ENCODE measurements at regions not wholly inside any gene's neighbourhood (a gene's known extent, or its start where the extent isn't known, plus 50 kb on each side); places are given as distances from the start of the nearest gene placed in this dataset.

GRCh38 chr2:58950795-58951462 lies 709.8 kb upstream of the FANCL start:
- Mint-ChIP-seq H3K27me3 (ENCODE audit: low read depth) (no peaks in the 10 kb centered on the region), H3K4me1 (ENCODE audit: low read depth) (no peaks in the 10 kb centered on the region), H3K4me3 (no peak overlapping the region), H3K9me3 (ENCODE audit: insufficient read depth) (no peaks in the 10 kb centered on the region), H3K27ac (no peak overlapping the region), H3K36me3 (ENCODE audit: low read depth) (no peaks in the 10 kb centered on the region)
- ChIA-PET POLR2A (no interaction called here), CTCF (no interaction called here)
- DNase-seq: no peak
- no peak for ATAC-seq

- POLR2A ChIA-PET: no interaction called here
- Mint-ChIP-seq H3K27ac (no peak overlapping the region), H3K4me3 (no peak overlapping the region), H3K4me1 (ENCODE audit: low read depth) (no peaks in the 10 kb centered on the region), H3K9me3 (ENCODE audit: insufficient read depth) (no peaks in the 10 kb centered on the region), H3K36me3 (ENCODE audit: low read depth) (no peaks in the 10 kb centered on the region), H3K27me3 (ENCODE audit: low read depth) (no peaks in the 10 kb centered on the region)
- ATAC-seq: no peak
- CTCF ChIA-PET: no interaction called here
- no peak for DNase-seq
Observed at GRCh38 chr2:58939388-58939787, 698.3 kb upstream of the FANCL start.

- DNase-seq: no peak
- no peaks in the 10 kb centered on the region for H3K36me3 Mint-ChIP-seq (ENCODE audit: low read depth)
- H3K4me3 Mint-ChIP-seq: no peak overlapping the region
- H3K4me1 Mint-ChIP-seq (ENCODE audit: low read depth): no peaks in the 10 kb centered on the region
- no peaks in the 10 kb centered on the region for H3K27me3 Mint-ChIP-seq (ENCODE audit: low read depth)
- H3K27ac Mint-ChIP-seq: no peak overlapping the region
- POLR2A ChIA-PET: no interaction called here
- no peak for ATAC-seq
- CTCF ChIA-PET: no interaction called here
- no peaks in the 10 kb centered on the region for H3K9me3 Mint-ChIP-seq (ENCODE audit: insufficient read depth)
Observed at GRCh38 chr2:58938988-58939387, 697.9 kb upstream of the FANCL start.

GRCh38 chr2:58932801-58933200 lies 691.7 kb upstream of the FANCL start:
- H3K27me3 Mint-ChIP-seq (ENCODE audit: low read depth): no peaks in the 10 kb centered on the region
- CTCF ChIA-PET: no interaction called here
- POLR2A ChIA-PET: no interaction called here
- no peaks in the 10 kb centered on the region for H3K36me3 Mint-ChIP-seq (ENCODE audit: low read depth)
- ATAC-seq (no peak), DNase-seq (no peak)
- no peak overlapping the region for H3K27ac Mint-ChIP-seq
- H3K9me3 Mint-ChIP-seq (ENCODE audit: insufficient read depth): no peaks in the 10 kb centered on the region
- H3K4me3 Mint-ChIP-seq: no peak overlapping the region
- H3K4me1 Mint-ChIP-seq (ENCODE audit: low read depth): no peaks in the 10 kb centered on the region

GRCh38 chr2:58930537-58930936 lies 689.4 kb upstream of the FANCL start:
- H3K4me3 Mint-ChIP-seq: no peak overlapping the region
- ATAC-seq: no peak
- DNase-seq: no peak
- H3K27me3 Mint-ChIP-seq (ENCODE audit: low read depth): no peaks in the 10 kb centered on the region
- no peak overlapping the region for H3K27ac Mint-ChIP-seq
- H3K4me1 Mint-ChIP-seq (ENCODE audit: low read depth): no peaks in the 10 kb centered on the region
- ChIA-PET CTCF (no interaction called here), POLR2A (no interaction called here)
- no peaks in the 10 kb centered on the region for H3K9me3 Mint-ChIP-seq (ENCODE audit: insufficient read depth)
- no peaks in the 10 kb centered on the region for H3K36me3 Mint-ChIP-seq (ENCODE audit: low read depth)

GRCh38 chr2:58928973-58929372 lies 687.8 kb upstream of the FANCL start:
- Mint-ChIP-seq H3K36me3 (ENCODE audit: low read depth) (no peaks in the 10 kb centered on the region), H3K4me3 (no peak overlapping the region), H3K9me3 (ENCODE audit: insufficient read depth) (no peaks in the 10 kb centered on the region), H3K4me1 (ENCODE audit: low read depth) (no peaks in the 10 kb centered on the region), H3K27me3 (ENCODE audit: low read depth) (no peaks in the 10 kb centered on the region), H3K27ac (no peak overlapping the region)
- POLR2A ChIA-PET: no interaction called here
- DNase-seq (no peak), ATAC-seq (no peak)
- CTCF ChIA-PET: no interaction called here

GRCh38 chr2:58928391-58928790 lies 687.3 kb upstream of the FANCL start:
- ATAC-seq (no peak), DNase-seq (no peak)
- H3K9me3 Mint-ChIP-seq (ENCODE audit: insufficient read depth): no peaks in the 10 kb centered on the region
- H3K4me3 Mint-ChIP-seq: no peak overlapping the region
- ChIA-PET CTCF (no interaction called here), POLR2A (no interaction called here)
- H3K27ac Mint-ChIP-seq: no peak overlapping the region
- no peaks in the 10 kb centered on the region for H3K4me1 Mint-ChIP-seq (ENCODE audit: low read depth)
- H3K36me3 Mint-ChIP-seq (ENCODE audit: low read depth): no peaks in the 10 kb centered on the region
- H3K27me3 Mint-ChIP-seq (ENCODE audit: low read depth): no peaks in the 10 kb centered on the region

- ATAC-seq (no peak), DNase-seq (no peak)
- Mint-ChIP-seq H3K36me3 (ENCODE audit: low read depth) (no peaks in the 10 kb centered on the region), H3K27me3 (ENCODE audit: low read depth) (no peaks in the 10 kb centered on the region), H3K4me3 (no peak overlapping the region), H3K4me1 (ENCODE audit: low read depth) (no peaks in the 10 kb centered on the region), H3K27ac (no peak overlapping the region), H3K9me3 (ENCODE audit: insufficient read depth) (no peaks in the 10 kb centered on the region)
- ChIA-PET CTCF (no interaction called here), POLR2A (no interaction called here)
Observed at GRCh38 chr2:58926112-58926511, 685.0 kb upstream of the FANCL start.

- CTCF ChIA-PET: no interaction called here
- no peaks in the 10 kb centered on the region for H3K27me3 Mint-ChIP-seq (ENCODE audit: low read depth)
- H3K27ac Mint-ChIP-seq: no peak overlapping the region
- ATAC-seq (no peak), DNase-seq (no peak)
- H3K36me3 Mint-ChIP-seq (ENCODE audit: low read depth): no peaks in the 10 kb centered on the region
- POLR2A ChIA-PET: no interaction called here
- H3K4me1 Mint-ChIP-seq (ENCODE audit: low read depth): no peaks in the 10 kb centered on the region
- H3K4me3 Mint-ChIP-seq: no peak overlapping the region
- no peaks in the 10 kb centered on the region for H3K9me3 Mint-ChIP-seq (ENCODE audit: insufficient read depth)
Observed at GRCh38 chr2:58925676-58926081, 684.6 kb upstream of the FANCL start.

- ChIA-PET POLR2A (no interaction called here), CTCF (no interaction called here)
- Mint-ChIP-seq H3K9me3 (ENCODE audit: insufficient read depth) (no peaks in the 10 kb centered on the region), H3K27ac (no peak overlapping the region), H3K36me3 (ENCODE audit: low read depth) (no peaks in the 10 kb centered on the region), H3K4me1 (ENCODE audit: low read depth) (no peaks in the 10 kb centered on the region), H3K27me3 (ENCODE audit: low read depth) (no peaks in the 10 kb centered on the region), H3K4me3 (no peak overlapping the region)
- no peak for ATAC-seq
- no peak for DNase-seq
Observed at GRCh38 chr2:58923869-58924268, 682.7 kb upstream of the FANCL start.

- no peaks in the 10 kb centered on the region for H3K36me3 Mint-ChIP-seq (ENCODE audit: low read depth)
- ChIA-PET POLR2A (no interaction called here), CTCF (no interaction called here)
- H3K4me1 Mint-ChIP-seq (ENCODE audit: low read depth): no peaks in the 10 kb centered on the region
- H3K27me3 Mint-ChIP-seq (ENCODE audit: low read depth): no peaks in the 10 kb centered on the region
- ATAC-seq (no peak), DNase-seq (no peak)
- no peak overlapping the region for H3K27ac Mint-ChIP-seq
- no peaks in the 10 kb centered on the region for H3K9me3 Mint-ChIP-seq (ENCODE audit: insufficient read depth)
- no peak overlapping the region for H3K4me3 Mint-ChIP-seq
Observed at GRCh38 chr2:58922245-58922644, 681.1 kb upstream of the FANCL start.

GRCh38 chr2:58921676-58922075 lies 680.6 kb upstream of the FANCL start:
- H3K4me3 Mint-ChIP-seq: no peak overlapping the region

GRCh38 chr2:58920001-58920400 lies 678.9 kb upstream of the FANCL start:
- H3K4me3 Mint-ChIP-seq: no peak overlapping the region
- CTCF ChIA-PET: no interaction called here
- no peak overlapping the region for H3K27ac Mint-ChIP-seq
- H3K9me3 Mint-ChIP-seq (ENCODE audit: insufficient read depth): no peaks in the 10 kb centered on the region
- no peak for DNase-seq
- no peak for ATAC-seq
- no peaks in the 10 kb centered on the region for H3K27me3 Mint-ChIP-seq (ENCODE audit: low read depth)
- no peaks in the 10 kb centered on the region for H3K36me3 Mint-ChIP-seq (ENCODE audit: low read depth)
- H3K4me1 Mint-ChIP-seq (ENCODE audit: low read depth): no peaks in the 10 kb centered on the region
- POLR2A ChIA-PET: no interaction called here

More at GRCh38 chr2:58921676-58922075, 680.6 kb upstream of the FANCL start:
- Mint-ChIP-seq H3K36me3 (ENCODE audit: low read depth) (no peaks in the 10 kb centered on the region), H3K27me3 (ENCODE audit: low read depth) (no peaks in the 10 kb centered on the region), H3K9me3 (ENCODE audit: insufficient read depth) (no peaks in the 10 kb centered on the region), H3K4me1 (ENCODE audit: low read depth) (no peaks in the 10 kb centered on the region), H3K27ac (no peak overlapping the region)
- DNase-seq: no peak
- POLR2A ChIA-PET: no interaction called here
- no peak for ATAC-seq
- CTCF ChIA-PET: no interaction called here

All from activated CD8-positive, alpha-beta T cell treated with anti-CD3 and anti-CD28 coated beads, Interleukin-2, amount 10 ng/mL, durations not matched to agents 7 days and 5 days (primary cell).